Panc1 (cell line): ENCODE measurements at regions not wholly inside any gene's neighbourhood (a gene's known extent, or its start where the extent isn't known, plus 50 kb on each side); places are given as distances from the start of the nearest gene placed in this dataset.

ENCODE experiments used
- ATAC-seq: fragments of 200-7000 bp; cut with Tn5 transposase; 2 replicates; pipeline ENCODE4 v1.9.1; 2020; ENCODE audit warnings: mild to moderate bottlenecking, moderate library complexity
- BruUV-seq: library from RNA; stranded (reverse); fragments of 400-500 nt; replicated peaks from 2 replicates; lab custom pipeline; 2021; lab: Mats Ljungman, UMichigan
- CTCF ChIA-PET: fragments of 300-600 bp; sonication (Branson Sonifier 250); formaldehyde crosslinking; loops from one replicate; lab custom pipeline; 2022; ENCODE audit warnings: antibody characterized with exemption; lab: Charles Lee
- POLR2A ChIA-PET: fragments of 300-600 bp; sonication (Branson Sonifier 250); formaldehyde crosslinking; loops from one replicate; lab custom pipeline; 2022; ENCODE audit warnings: antibody characterized with exemption; lab: Charles Lee
- DNase-seq: peaks from one replicate; pipeline ENCODE4 v3.0.0-alpha.2; 2010; ENCODE audit warnings: low read depth, low spot score
- H3K27ac ChIP-seq: 2 replicates; pipeline ENCODE4 v1.5.1; 2011; ENCODE audit warnings: mild to moderate bottlenecking, low read length, inconsistent platforms
- H3K27me3 ChIP-seq: fragments of 200-500 bp; sonication (Bioruptor generic); 2 replicates; pipeline ENCODE4 v1.6.0; 2014; ENCODE audit warnings: low read length, inconsistent platforms; ENCODE audit not compliant: control insufficient read depth, insufficient read depth
- H3K36me3 ChIP-seq: fragments of 200-500 bp; sonication (Bioruptor generic); 2 replicates; pipeline ENCODE4 v1.5.1; 2014; ENCODE audit warnings: inconsistent platforms, mild to moderate bottlenecking, low read length, moderate library complexity; ENCODE audit not compliant: control insufficient read depth, insufficient read depth
- H3K4me1 ChIP-seq: 2 replicates; pipeline ENCODE4 v1.5.1; 2011; ENCODE audit warnings: inconsistent platforms, mild to moderate bottlenecking, low read length, moderate library complexity; ENCODE audit not compliant: control insufficient read depth, insufficient read depth
- H3K4me3 ChIP-seq, 2 experiments: 2 replicates each; pipeline ENCODE4 v1.5.1; 2011 to 2012; ENCODE audit warnings: low read depth in 2 of 2, low read length in 2 of 2, mild to moderate bottlenecking in 2 of 2, inconsistent platforms in 1 of 2, moderate library complexity in 1 of 2
- H3K9me3 ChIP-seq: fragments of 200-500 bp; sonication (Bioruptor generic); 2 replicates; pipeline ENCODE4 v1.5.1; 2014; ENCODE audit warnings: low read depth, mild to moderate bottlenecking, inconsistent platforms, low read length, moderate library complexity; ENCODE audit not compliant: control insufficient read depth, insufficient read depth
- POLR2AphosphoS5 ChIP-seq: IDR thresholded peaks from 2 replicates; pipeline ENCODE4 v1.6.1; 2012; ENCODE audit warnings: mild to moderate bottlenecking, low read depth, low read length, moderate library complexity
- SIN3A ChIP-seq: IDR thresholded peaks from 2 replicates; pipeline ENCODE4 v1.6.1; 2012; ENCODE audit warnings: low read depth, mild to moderate bottlenecking, low read length, moderate library complexity, borderline replicate concordance; ENCODE audit not compliant: insufficient read depth
- TCF7L2 ChIP-seq: IDR thresholded peaks from 2 replicates; pipeline ENCODE4 v1.6.1; 2011; ENCODE audit warnings: mild to moderate bottlenecking, low read depth, low read length, inconsistent platforms
- in situ Hi-C: cut with HindIII; loops from 2 replicates; pipeline ENCODE4 v1.10.0; 2016; ENCODE audit warnings: low sequenced_read_pairs, low pct_unique_long_range_greater_than_20kb
- intact Hi-C: fragments of 100-400 bp; cut with micrococcal nuclease; formaldehyde crosslinking; loops from one replicate; pipeline ENCODE4 v1.10.0; 2022; ENCODE audit not compliant: unreplicated experiment
- TF ChIP-seq, protein P1 (sequence below), 2 experiments: IDR thresholded peaks; 2 replicates each; pipeline ENCODE4 v1.6.1; 2011 to 2012; ENCODE audit warnings: low read depth in 2 of 2, control low read depth in 1 of 2, low read length in 1 of 2, mild to moderate bottlenecking in 1 of 2, moderate library complexity in 1 of 2; ENCODE audit not compliant: insufficient read depth in 1 of 2
- TF ChIP-seq, protein P2 (sequence below): fragments of 450-650 bp; IDR thresholded peaks from 2 replicates; pipeline ENCODE4 v1.5.1; 2017; ENCODE audit warnings: mild to moderate bottlenecking

DNA sequence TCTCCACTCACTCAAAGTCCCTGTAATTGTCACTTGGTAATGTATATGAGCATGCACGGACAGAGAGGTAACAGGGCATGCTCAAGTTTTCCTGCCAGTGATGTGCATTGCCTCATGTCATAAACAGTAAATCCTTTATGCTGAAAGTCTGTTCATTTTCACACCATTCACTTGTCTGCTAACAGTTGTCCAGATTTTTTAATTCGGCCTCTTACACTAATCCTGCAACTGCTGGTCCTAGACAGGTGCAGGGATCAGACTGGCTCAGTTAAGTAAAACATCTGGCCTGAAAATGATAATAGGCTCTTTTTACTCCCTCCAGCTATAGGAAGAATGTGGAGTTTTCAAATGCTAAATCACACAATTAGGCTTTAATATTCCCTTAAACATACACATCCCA lies 185.4 kb upstream of the VGLL2 start:
- H3K9me3 ChIP-seq: no peaks in the 10 kb centered on the region
- ATAC-seq: no peak
- H3K27ac ChIP-seq: no peak overlapping the region
- CTCF ChIA-PET: no interaction called here
- POLR2A ChIA-PET: no interaction called here
- no peaks in the 10 kb centered on the region for H3K4me1 ChIP-seq
- DNase-seq: no peak
- no peak for TF ChIP-seq POLR2AphosphoS5
- TF ChIP-seq, protein P1, sequence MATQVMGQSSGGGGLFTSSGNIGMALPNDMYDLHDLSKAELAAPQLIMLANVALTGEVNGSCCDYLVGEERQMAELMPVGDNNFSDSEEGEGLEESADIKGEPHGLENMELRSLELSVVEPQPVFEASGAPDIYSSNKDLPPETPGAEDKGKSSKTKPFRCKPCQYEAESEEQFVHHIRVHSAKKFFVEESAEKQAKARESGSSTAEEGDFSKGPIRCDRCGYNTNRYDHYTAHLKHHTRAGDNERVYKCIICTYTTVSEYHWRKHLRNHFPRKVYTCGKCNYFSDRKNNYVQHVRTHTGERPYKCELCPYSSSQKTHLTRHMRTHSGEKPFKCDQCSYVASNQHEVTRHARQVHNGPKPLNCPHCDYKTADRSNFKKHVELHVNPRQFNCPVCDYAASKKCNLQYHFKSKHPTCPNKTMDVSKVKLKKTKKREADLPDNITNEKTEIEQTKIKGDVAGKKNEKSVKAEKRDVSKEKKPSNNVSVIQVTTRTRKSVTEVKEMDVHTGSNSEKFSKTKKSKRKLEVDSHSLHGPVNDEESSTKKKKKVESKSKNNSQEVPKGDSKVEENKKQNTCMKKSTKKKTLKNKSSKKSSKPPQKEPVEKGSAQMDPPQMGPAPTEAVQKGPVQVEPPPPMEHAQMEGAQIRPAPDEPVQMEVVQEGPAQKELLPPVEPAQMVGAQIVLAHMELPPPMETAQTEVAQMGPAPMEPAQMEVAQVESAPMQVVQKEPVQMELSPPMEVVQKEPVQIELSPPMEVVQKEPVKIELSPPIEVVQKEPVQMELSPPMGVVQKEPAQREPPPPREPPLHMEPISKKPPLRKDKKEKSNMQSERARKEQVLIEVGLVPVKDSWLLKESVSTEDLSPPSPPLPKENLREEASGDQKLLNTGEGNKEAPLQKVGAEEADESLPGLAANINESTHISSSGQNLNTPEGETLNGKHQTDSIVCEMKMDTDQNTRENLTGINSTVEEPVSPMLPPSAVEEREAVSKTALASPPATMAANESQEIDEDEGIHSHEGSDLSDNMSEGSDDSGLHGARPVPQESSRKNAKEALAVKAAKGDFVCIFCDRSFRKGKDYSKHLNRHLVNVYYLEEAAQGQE (IDR thresholded peaks at IDR 0.05; ENCODE audit: insufficient read depth in 1 of 2, low read depth in 2 of 2, low read length in 1 of 2): no peak
- H3K27me3 ChIP-seq: no peaks in the 10 kb centered on the region
- BruUV-seq: no TSS peak
- in situ Hi-C loops (no loop called here), intact Hi-C loops (no loop called here)
- H3K36me3 ChIP-seq: no peaks in the 10 kb centered on the region
- H3K4me3 ChIP-seq: no peak overlapping the region

DNA sequence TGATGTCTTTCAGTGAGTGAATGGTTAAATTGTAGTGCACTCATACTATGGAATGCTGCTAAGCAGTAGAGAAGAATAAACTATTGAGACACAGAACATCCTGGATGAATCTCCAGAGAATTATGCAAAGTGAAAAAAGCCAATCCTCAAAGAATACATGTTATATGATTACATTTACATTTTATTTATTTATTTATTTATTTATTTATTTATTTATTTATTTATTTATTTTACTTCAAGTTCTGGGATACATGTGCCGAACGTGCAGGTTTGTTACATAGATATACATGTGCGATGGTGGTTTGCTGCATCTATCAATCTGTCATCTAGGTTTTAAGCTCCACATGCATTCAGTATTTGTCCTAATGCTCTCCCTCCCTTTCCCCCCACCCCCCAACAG lies 175.8 kb upstream of the VGLL2 start:
- Histone ChIP-seq H3K4me1 (no peaks in the 10 kb centered on the region), H3K36me3 (no peaks in the 10 kb centered on the region), H3K9me3 (no peaks in the 10 kb centered on the region), H3K27me3 (no peaks in the 10 kb centered on the region), H3K27ac (no peak overlapping the region), H3K4me3 (no peak overlapping the region)
- CTCF ChIA-PET: no interaction called here
- ATAC-seq (no peak), DNase-seq (no peak)
- POLR2A ChIA-PET: no interaction called here
- BruUV-seq: no TSS peak
- intact Hi-C loops: no loop called here
- TF ChIP-seq SIN3A: no peak
- TF ChIP-seq, protein P2, sequence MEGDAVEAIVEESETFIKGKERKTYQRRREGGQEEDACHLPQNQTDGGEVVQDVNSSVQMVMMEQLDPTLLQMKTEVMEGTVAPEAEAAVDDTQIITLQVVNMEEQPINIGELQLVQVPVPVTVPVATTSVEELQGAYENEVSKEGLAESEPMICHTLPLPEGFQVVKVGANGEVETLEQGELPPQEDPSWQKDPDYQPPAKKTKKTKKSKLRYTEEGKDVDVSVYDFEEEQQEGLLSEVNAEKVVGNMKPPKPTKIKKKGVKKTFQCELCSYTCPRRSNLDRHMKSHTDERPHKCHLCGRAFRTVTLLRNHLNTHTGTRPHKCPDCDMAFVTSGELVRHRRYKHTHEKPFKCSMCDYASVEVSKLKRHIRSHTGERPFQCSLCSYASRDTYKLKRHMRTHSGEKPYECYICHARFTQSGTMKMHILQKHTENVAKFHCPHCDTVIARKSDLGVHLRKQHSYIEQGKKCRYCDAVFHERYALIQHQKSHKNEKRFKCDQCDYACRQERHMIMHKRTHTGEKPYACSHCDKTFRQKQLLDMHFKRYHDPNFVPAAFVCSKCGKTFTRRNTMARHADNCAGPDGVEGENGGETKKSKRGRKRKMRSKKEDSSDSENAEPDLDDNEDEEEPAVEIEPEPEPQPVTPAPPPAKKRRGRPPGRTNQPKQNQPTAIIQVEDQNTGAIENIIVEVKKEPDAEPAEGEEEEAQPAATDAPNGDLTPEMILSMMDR: no peak
- TF ChIP-seq POLR2AphosphoS5: no peak
- TF ChIP-seq TCF7L2: no peak
- TF ChIP-seq, protein P1 (IDR thresholded peaks at IDR 0.05; ENCODE audit: insufficient read depth in 1 of 2, low read depth in 2 of 2, low read length in 1 of 2): no peak
- in situ Hi-C loops: no loop called here
